Fibroblast of skin of back (primary cell): ENCODE measurements at regions not wholly inside any gene's neighbourhood (a gene's known extent, or its start where the extent isn't known, plus 50 kb on each side); places are given as distances from the start of the nearest gene placed in this dataset.
"Not testable (repeated sequence)": the region's sequence is repeated elsewhere in the genome, so short reads cannot be mapped to it uniquely, and the experiment has no call there.

ENCODE experiments used
- DNase-seq: peaks from one replicate; pipeline ENCODE4 v3.0.0-alpha.2; 2013

GRCh38 chr6:19158586-19158985 is 678.6 kb upstream of the ID4 start:
- peak; percentile 75 for DNase-seq

- DNase-seq, result peak; percentile 98
Measured at GRCh38 chr6:19159089-19159488, 678.1 kb upstream of the ID4 start.

- DNase-seq, result peak; percentile 73
Measured at GRCh38 chr6:19159561-19159960, 677.6 kb upstream of the ID4 start.

- DNase-seq, result peak; percentile 54
Measured at GRCh38 chr6:19160081-19160730, 677.0 kb upstream of the ID4 start.

GRCh38 chr6:19167251-19167650 is 669.9 kb upstream of the ID4 start:
- DNase-seq, result peak; percentile 63

GRCh38 chr6:19169366-19169765 is 667.8 kb upstream of the ID4 start:
- DNase-seq, result no peak

- no peak for DNase-seq
Measured at GRCh38 chr6:19175023-19175422, 662.1 kb upstream of the ID4 start.

- DNase-seq, result peak; percentile 57
Measured at GRCh38 chr6:19180348-19181072, 656.7 kb upstream of the ID4 start.

GRCh38 chr6:19181211-19181610 is 656.0 kb upstream of the ID4 start:
- no peak for DNase-seq

- DNase-seq, result no peak
Measured at GRCh38 chr6:19193624-19194023, 643.5 kb upstream of the ID4 start.

- DNase-seq, result no peak
Measured at GRCh38 chr6:19204445-19204844, 632.7 kb upstream of the ID4 start.

- no peak for DNase-seq
Measured at GRCh38 chr6:19205076-19205475, 632.1 kb upstream of the ID4 start.

- DNase-seq, result peak; percentile 57
Measured at GRCh38 chr6:19209202-19209601, 628.0 kb upstream of the ID4 start.

- DNase-seq, result no peak
Measured at GRCh38 chr6:19210849-19211590, 626.1 kb upstream of the ID4 start.

- DNase-seq, result no peak
Measured at GRCh38 chr6:19214231-19214630, 622.9 kb upstream of the ID4 start.

- no peak for DNase-seq
Measured at GRCh38 chr6:19219931-19220330, 617.2 kb upstream of the ID4 start.

- no peak for DNase-seq
Measured at GRCh38 chr6:19231878-19232561, 605.1 kb upstream of the ID4 start.

GRCh38 chr6:19245656-19246055 is 591.5 kb upstream of the ID4 start:
- DNase-seq, result no peak

GRCh38 chr6:19247181-19247580 is 590.0 kb upstream of the ID4 start:
- DNase-seq, result not testable (repeated sequence)

GRCh38 chr6:19256123-19256522 is 581.0 kb upstream of the ID4 start:
- not testable (repeated sequence) for DNase-seq

GRCh38 chr6:19261642-19262041 is 575.5 kb upstream of the ID4 start:
- no peak for DNase-seq

GRCh38 chr6:19268117-19268516 is 569.1 kb upstream of the ID4 start:
- no peak for DNase-seq

GRCh38 chr6:19268718-19269117 is 568.5 kb upstream of the ID4 start:
- DNase-seq, result no peak
